GM12872 (cell line): ENCODE measurements at regions not wholly inside any gene's neighbourhood (a gene's known extent, or its start where the extent isn't known, plus 50 kb on each side); places are given as distances from the start of the nearest gene placed in this dataset.

ENCODE experiments used
- CTCF ChIP-seq: IDR thresholded peaks from 3 replicates; pipeline ENCODE4 v1.5.1; 2011; ENCODE audit warnings: low read depth, mild to moderate bottlenecking, low read length, moderate library complexity; ENCODE audit not compliant: insufficient read depth

GRCh38 chr4:148530114-148530513, 87.9 kb upstream of the NR3C2 start:
- TF ChIP-seq CTCF: no peak

- no peak for TF ChIP-seq CTCF
Observed at GRCh38 chr4:148527571-148527970, 85.4 kb upstream of the NR3C2 start.

GRCh38 chr4:148522995-148523394, 80.8 kb upstream of the NR3C2 start:
- TF ChIP-seq CTCF: no peak

- no peak for TF ChIP-seq CTCF
Observed at GRCh38 chr4:148515248-148515647, 73.0 kb upstream of the NR3C2 start.

- no peak for TF ChIP-seq CTCF
Observed at GRCh38 chr4:148514581-148514980, 72.4 kb upstream of the NR3C2 start.

- no peak for TF ChIP-seq CTCF
Observed at GRCh38 chr4:148514041-148514440, 71.8 kb upstream of the NR3C2 start.

GRCh38 chr4:148510211-148510610, 68.0 kb upstream of the NR3C2 start:
- no peak for TF ChIP-seq CTCF

GRCh38 chr4:148503681-148504080, 61.5 kb upstream of the NR3C2 start:
- no peak for TF ChIP-seq CTCF
